SK-N-SH (cell line): ENCODE measurements at regions not wholly inside any gene's neighbourhood (a gene's known extent, or its start where the extent isn't known, plus 50 kb on each side); places are given as distances from the start of the nearest gene placed in this dataset.

Source experiments
- CTCF ChIA-PET: fragments of 300-600, 350-600 bp; formaldehyde crosslinking; extraction: SDS; loops from one replicate; lab custom pipeline; 2021; lab: Yijun Ruan, JAX
- POLR2A ChIA-PET: fragments of 350-600 bp; sonication (Branson Sonifier 250); formaldehyde crosslinking; extraction: SDS; loops from one replicate; lab custom pipeline; 2020; ENCODE audit warnings: antibody characterized with exemption, inconsistent platforms; lab: Yijun Ruan, JAX
- DNase-seq: peaks from one replicate; pipeline ENCODE4 v3.0.0; 2012
- H2AFZ ChIP-seq: fragments of 200-600 bp; sonication (generic); 2 replicates; pipeline ENCODE4 v1.8.1; 2016; ENCODE audit warnings: antibody characterized with exemption, mild to moderate bottlenecking, low read depth
- H3F3A ChIP-seq: fragments of 200-600 bp; sonication (generic); replicated peaks from 2 replicates; pipeline ENCODE3; 2016; ENCODE audit warnings: antibody characterized with exemption, mild to moderate bottlenecking; ENCODE audit not compliant: insufficient read depth
- H3K27ac ChIP-seq, 2 experiments: fragments of 200-500 bp in 1 of 2; fragments of 200-600 bp in 1 of 2; sonication (Bioruptor generic) in 1 of 2; sonication (generic), shearing (Covaris generic) in 1 of 2; 2 replicates each; pipeline versions ENCODE4 v1.5.1 to v1.6.1; 2014 to 2016; ENCODE audit warnings: low read depth in 2 of 2, inconsistent platforms in 1 of 2, low read length in 1 of 2, mild to moderate bottlenecking in 1 of 2, mixed read lengths in 1 of 2
- H3K27me3 ChIP-seq: fragments of 200-600 bp; sonication (generic), shearing (Covaris generic); 2 replicates; pipeline ENCODE4 v1.6.1; 2016; ENCODE audit warnings: mixed run types; ENCODE audit not compliant: insufficient read depth
- H3K36me3 ChIP-seq, 2 experiments: fragments of 200-500 bp in 1 of 2; fragments of 200-600 bp in 1 of 2; sonication (Bioruptor generic) in 1 of 2; sonication (generic) in 1 of 2; replicated peaks in 1 of 2; 2 replicates each; pipeline versions ENCODE3 to v1.5.1; 2014 to 2016; ENCODE audit warnings: low read length in 1 of 2, mild to moderate bottlenecking in 1 of 2; ENCODE audit not compliant: insufficient read depth in 2 of 2, control insufficient read depth in 1 of 2
- H3K4me1 ChIP-seq, 2 experiments: fragments of 200-500 bp in 1 of 2; fragments of 200-600 bp in 1 of 2; sonication (Bioruptor generic) in 1 of 2; sonication (generic), shearing (Covaris generic) in 1 of 2; 2 replicates each; pipeline versions ENCODE4 v1.5.1 to v1.6.1; 2014 to 2016; ENCODE audit warnings: low read depth in 1 of 2, low read length in 1 of 2, mixed run types in 1 of 2; ENCODE audit not compliant: insufficient read depth in 2 of 2, control insufficient read depth in 1 of 2
- H3K4me2 ChIP-seq: fragments of 200-600 bp; sonication (generic), shearing (Covaris generic); 2 replicates; pipeline ENCODE4 v1.6.1; 2017; ENCODE audit warnings: mixed run types
- H3K4me3 ChIP-seq, 2 experiments: fragments of 200-500 bp in 1 of 2; fragments of 200-600 bp in 1 of 2; sonication (Bioruptor generic) in 1 of 2; sonication (generic), shearing (Covaris generic) in 1 of 2; 2 replicates each; pipeline versions ENCODE4 v1.5.1 to v1.8.1; 2014 to 2016; ENCODE audit warnings: low read depth in 2 of 2, inconsistent platforms in 1 of 2, low read length in 1 of 2, mild to moderate bottlenecking in 1 of 2, mixed read lengths in 1 of 2, moderate library complexity in 1 of 2
- H3K79me2 ChIP-seq: fragments of 200-600 bp; sonication (generic); 2 replicates; pipeline ENCODE4 v1.8.1; 2017; ENCODE audit warnings: mild to moderate bottlenecking; ENCODE audit not compliant: insufficient read depth
- H3K9ac ChIP-seq: fragments of 200-600 bp; sonication (generic); 2 replicates; pipeline ENCODE4 v1.6.1; 2017; ENCODE audit warnings: mixed run types
- H3K9me2 ChIP-seq: fragments of 200-600 bp; sonication (generic); 2 replicates; pipeline ENCODE4 v1.6.1; 2017; ENCODE audit warnings: mixed run types
- H3K9me3 ChIP-seq: fragments of 200-600 bp; sonication (generic); 2 replicates; pipeline ENCODE4 v1.6.1; 2017; ENCODE audit warnings: mixed run types, mild to moderate bottlenecking, moderate library complexity
- H4K20me1 ChIP-seq: fragments of 200-600 bp; sonication (generic); 2 replicates; pipeline ENCODE4 v1.6.1; 2017; ENCODE audit warnings: mild to moderate bottlenecking, mixed run types; ENCODE audit not compliant: insufficient read depth
- ELF1 ChIP-seq: IDR thresholded peaks from 2 replicates; pipeline ENCODE4 v1.4.0; 2012
- EP300 ChIP-seq, 2 experiments: IDR thresholded peaks; 2 replicates each; pipeline versions ENCODE4 v1.4.0 to v1.6.1; 2012; ENCODE audit warnings: borderline replicate concordance in 1 of 2, low read depth in 1 of 2, low read length in 1 of 2
- EZH2phosphoT487 ChIP-seq: fragments of 200-600 bp; sonication (generic); IDR thresholded peaks from 2 replicates; pipeline ENCODE4 v1.6.1; 2017; ENCODE audit warnings: low read depth, mixed run types, mild to moderate bottlenecking, antibody characterized with exemption, moderate library complexity, borderline replicate concordance
- FOSL2 ChIP-seq: IDR thresholded peaks from 2 replicates; pipeline ENCODE4 v1.4.0; 2012; ENCODE audit warnings: low read depth, mild to moderate bottlenecking, moderate library complexity, borderline replicate concordance
- FOXM1 ChIP-seq: IDR thresholded peaks from 2 replicates; pipeline ENCODE4 v1.4.0; 2012; ENCODE audit warnings: low read depth, mild to moderate bottlenecking
- GATA2 ChIP-seq: sonication (generic); formaldehyde crosslinking; IDR thresholded peaks from 2 replicates; pipeline ENCODE4 v1.5.0; 2020; ENCODE audit warnings: mild to moderate bottlenecking, missing genetic modification reagents
- IRF3 ChIP-seq: fragments of 150-350 bp; IDR thresholded peaks from 2 replicates; pipeline ENCODE4 v1.6.1; 2016; ENCODE audit warnings: mild to moderate bottlenecking, low read depth, low read length
- JUND ChIP-seq: IDR thresholded peaks from 2 replicates; pipeline ENCODE4 v1.4.0; 2012
- MEF2A ChIP-seq: IDR thresholded peaks from 2 replicates; pipeline ENCODE4 v1.4.0; 2012; ENCODE audit warnings: low read depth, borderline replicate concordance
- MXI1 ChIP-seq: IDR thresholded peaks from 2 replicates; pipeline ENCODE4 v1.6.1; 2012; ENCODE audit warnings: mild to moderate bottlenecking, low read depth, low read length, improper control_type of control experiment
- RAD21 ChIP-seq: IDR thresholded peaks from 2 replicates; pipeline ENCODE4 v1.6.1; 2012; ENCODE audit warnings: mild to moderate bottlenecking, low read length
- RCOR1 ChIP-seq: fragments of 150-350 bp; IDR thresholded peaks from 2 replicates; pipeline ENCODE4 v1.6.1; 2017; ENCODE audit warnings: antibody characterized with exemption, low read length
- RXRA ChIP-seq: IDR thresholded peaks from 2 replicates; pipeline ENCODE4 v1.4.0; 2012; ENCODE audit warnings: low read depth, mild to moderate bottlenecking, borderline replicate concordance
- TAF1 ChIP-seq: IDR thresholded peaks from 2 replicates; pipeline ENCODE4 v1.6.1; 2012; ENCODE audit warnings: low read depth, mild to moderate bottlenecking, low read length, moderate library complexity, borderline replicate concordance
- TCF12 ChIP-seq: IDR thresholded peaks from 2 replicates; pipeline ENCODE4 v1.4.0; 2012
- USF1 ChIP-seq: IDR thresholded peaks from 2 replicates; pipeline ENCODE4 v1.4.0; 2012; ENCODE audit warnings: low read depth, borderline replicate concordance
- USF2 ChIP-seq: fragments of 150-350 bp; IDR thresholded peaks from 2 replicates; pipeline ENCODE4 v1.6.1; 2017; ENCODE audit warnings: antibody characterized with exemption, low read length, low read depth, borderline replicate concordance
- WGBS: methylation state at CpG from one replicate; pipeline ENCODE4 v1.1.6; 2017; ENCODE audit warnings: low lambda C conversion rate; 5-methylcytosine and 5-hydroxymethylcytosine counted together
- TF ChIP-seq, protein P1 (sequence below): IDR thresholded peaks from 2 replicates; pipeline ENCODE4 v1.6.1; 2012; ENCODE audit warnings: mild to moderate bottlenecking, low read depth, low read length, moderate library complexity
- TF ChIP-seq, protein P2 (sequence below): IDR thresholded peaks from 2 replicates; pipeline ENCODE4 v1.4.0; 2012; ENCODE audit warnings: low read depth, borderline replicate concordance

GRCh38 chr2:156790343-156791037, 354.3 kb downstream of the GPD2 start:
- Histone ChIP-seq H3K9ac (no peak overlapping the region), H3K9me3 (no peaks in the 10 kb centered on the region), H3K27ac (no peak overlapping the region), H3K9me2 (no peaks in the 10 kb centered on the region), H3K4me3 (no peak overlapping the region), H3K36me3 (no peaks in the 10 kb centered on the region), H3K79me2 (no peaks in the 10 kb centered on the region), H3K4me2 (no peak overlapping the region), H4K20me1 (no peaks in the 10 kb centered on the region), H2AFZ (no peak overlapping the region), H3F3A (no peaks in the 10 kb centered on the region), H3K27me3 (no peaks in the 10 kb centered on the region), H3K4me1 (no peaks in the 10 kb centered on the region)
- CTCF ChIA-PET, result interaction anchor here (0.6 kb wide), 1 partner anchor 214 kb away, joined by 3 read pairs; no protein-coding TSS in a partner anchor
- 55% methylated on average over 3 of the region's 3 CpGs for WGBS
- TF ChIP-seq IRF3 (no peak), EP300 (IDR thresholded peaks at IDR 0.05; ENCODE audit: borderline replicate concordance in 1 of 2, low read depth in 1 of 2, low read length in 1 of 2) (no peak), GATA2 (CRISPR knock-in tag) (no peak), FOSL2 (no peak), MXI1 (no peak), ELF1 (no peak), USF1 (no peak), JUND (no peak), FOXM1 (no peak), MEF2A (no peak), USF2 (no peak), RAD21 (no peak), TCF12 (no peak), EZH2phosphoT487 (no peak), RXRA (no peak), TAF1 (no peak), RCOR1 (no peak)
- TF ChIP-seq, protein P1, sequence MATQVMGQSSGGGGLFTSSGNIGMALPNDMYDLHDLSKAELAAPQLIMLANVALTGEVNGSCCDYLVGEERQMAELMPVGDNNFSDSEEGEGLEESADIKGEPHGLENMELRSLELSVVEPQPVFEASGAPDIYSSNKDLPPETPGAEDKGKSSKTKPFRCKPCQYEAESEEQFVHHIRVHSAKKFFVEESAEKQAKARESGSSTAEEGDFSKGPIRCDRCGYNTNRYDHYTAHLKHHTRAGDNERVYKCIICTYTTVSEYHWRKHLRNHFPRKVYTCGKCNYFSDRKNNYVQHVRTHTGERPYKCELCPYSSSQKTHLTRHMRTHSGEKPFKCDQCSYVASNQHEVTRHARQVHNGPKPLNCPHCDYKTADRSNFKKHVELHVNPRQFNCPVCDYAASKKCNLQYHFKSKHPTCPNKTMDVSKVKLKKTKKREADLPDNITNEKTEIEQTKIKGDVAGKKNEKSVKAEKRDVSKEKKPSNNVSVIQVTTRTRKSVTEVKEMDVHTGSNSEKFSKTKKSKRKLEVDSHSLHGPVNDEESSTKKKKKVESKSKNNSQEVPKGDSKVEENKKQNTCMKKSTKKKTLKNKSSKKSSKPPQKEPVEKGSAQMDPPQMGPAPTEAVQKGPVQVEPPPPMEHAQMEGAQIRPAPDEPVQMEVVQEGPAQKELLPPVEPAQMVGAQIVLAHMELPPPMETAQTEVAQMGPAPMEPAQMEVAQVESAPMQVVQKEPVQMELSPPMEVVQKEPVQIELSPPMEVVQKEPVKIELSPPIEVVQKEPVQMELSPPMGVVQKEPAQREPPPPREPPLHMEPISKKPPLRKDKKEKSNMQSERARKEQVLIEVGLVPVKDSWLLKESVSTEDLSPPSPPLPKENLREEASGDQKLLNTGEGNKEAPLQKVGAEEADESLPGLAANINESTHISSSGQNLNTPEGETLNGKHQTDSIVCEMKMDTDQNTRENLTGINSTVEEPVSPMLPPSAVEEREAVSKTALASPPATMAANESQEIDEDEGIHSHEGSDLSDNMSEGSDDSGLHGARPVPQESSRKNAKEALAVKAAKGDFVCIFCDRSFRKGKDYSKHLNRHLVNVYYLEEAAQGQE, result no peak
- TF ChIP-seq, protein P2, sequence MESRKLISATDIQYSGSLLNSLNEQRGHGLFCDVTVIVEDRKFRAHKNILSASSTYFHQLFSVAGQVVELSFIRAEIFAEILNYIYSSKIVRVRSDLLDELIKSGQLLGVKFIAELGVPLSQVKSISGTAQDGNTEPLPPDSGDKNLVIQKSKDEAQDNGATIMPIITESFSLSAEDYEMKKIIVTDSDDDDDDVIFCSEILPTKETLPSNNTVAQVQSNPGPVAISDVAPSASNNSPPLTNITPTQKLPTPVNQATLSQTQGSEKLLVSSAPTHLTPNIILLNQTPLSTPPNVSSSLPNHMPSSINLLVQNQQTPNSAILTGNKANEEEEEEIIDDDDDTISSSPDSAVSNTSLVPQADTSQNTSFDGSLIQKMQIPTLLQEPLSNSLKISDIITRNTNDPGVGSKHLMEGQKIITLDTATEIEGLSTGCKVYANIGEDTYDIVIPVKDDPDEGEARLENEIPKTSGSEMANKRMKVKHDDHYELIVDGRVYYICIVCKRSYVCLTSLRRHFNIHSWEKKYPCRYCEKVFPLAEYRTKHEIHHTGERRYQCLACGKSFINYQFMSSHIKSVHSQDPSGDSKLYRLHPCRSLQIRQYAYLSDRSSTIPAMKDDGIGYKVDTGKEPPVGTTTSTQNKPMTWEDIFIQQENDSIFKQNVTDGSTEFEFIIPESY, result no peak
- DNase-seq, result no peak
- POLR2A ChIA-PET, result no interaction called here
